GM12878 (cell line): ENCODE measurements at regions not wholly inside any gene's neighbourhood (a gene's known extent, or its start where the extent isn't known, plus 50 kb on each side); places are given as distances from the start of the nearest gene placed in this dataset.

ENCODE experiments used
- ATAC-seq: fragments of 200-7000 bp; cut with Tn5 transposase; 3 replicates; pipeline ENCODE4 v1.9.1; 2020; ENCODE audit warnings: mild to moderate bottlenecking, moderate library complexity
- BruUV-seq: library from RNA; stranded (reverse); fragments of 400-500 nt; replicated peaks from 2 replicates; lab custom pipeline; 2021; lab: Mats Ljungman, UMichigan
- CTCF ChIA-PET: fragments of 300-600 bp; sonication (Branson Sonifier 250); formaldehyde crosslinking; extraction: SDS; loops from one replicate; lab custom pipeline; 2021; ENCODE audit warnings: inconsistent platforms; lab: Yijun Ruan, JAX
- POLR2A ChIA-PET: fragments of 350-600 bp; formaldehyde crosslinking; extraction: SDS; loops from one replicate; lab custom pipeline; 2021; ENCODE audit warnings: inconsistent platforms; lab: Charles Lee
- RAD21 ChIA-PET: fragments of 300-600 bp; sonication (Branson Sonifier 250); formaldehyde crosslinking; loops from one replicate; lab custom pipeline; 2023; ENCODE audit warnings: antibody characterized with exemption; ENCODE audit not compliant: unreplicated experiment; lab: Charles Lee
- SMC1A ChIA-PET: fragments of 300-600 bp; sonication (Branson Sonifier 250); formaldehyde crosslinking; loops from one replicate; lab custom pipeline; 2023; ENCODE audit not compliant: unreplicated experiment, uncharacterized antibody; lab: Charles Lee
- DNase-seq: peaks from one replicate; pipeline ENCODE4 v3.0.0-alpha.2; 2011; ENCODE audit warnings: low read depth, low spot score
- FAIRE-seq: peaks from 3 replicates; lab custom pipeline; 2011; peaks lifted over from hg19 to GRCh38; lab: Jason Lieb, UNC
- H2AFZ ChIP-seq: 2 replicates; pipeline ENCODE4 v1.6.0; 2011; ENCODE audit warnings: low read depth, low read length, control low read depth; ENCODE audit not compliant: control insufficient read depth
- H3K27ac ChIP-seq: 2 replicates; pipeline ENCODE4 v1.5.1; 2011; ENCODE audit warnings: control low read depth; ENCODE audit not compliant: control insufficient read depth, insufficient read depth
- H3K27me3 ChIP-seq, 2 experiments: replicated peaks in 1 of 2; 2 replicates each; pipeline versions ENCODE4 v1.6.0 to v1.6.1; 2011; ENCODE audit warnings: low read length in 1 of 2; ENCODE audit not compliant: control insufficient read depth in 2 of 2, insufficient read depth in 2 of 2
- H3K36me3 ChIP-seq, 2 experiments: 2 replicates each; pipeline ENCODE4 v1.5.1; 2011; ENCODE audit warnings: low read length in 1 of 2; ENCODE audit not compliant: control insufficient read depth in 2 of 2, insufficient read depth in 2 of 2
- H3K4me1 ChIP-seq: 2 replicates; pipeline ENCODE4 v1.6.1; 2011; ENCODE audit warnings: mild to moderate bottlenecking, low read length, moderate library complexity, mixed read lengths; ENCODE audit not compliant: control insufficient read depth, insufficient read depth
- H3K4me2 ChIP-seq: 2 replicates; pipeline ENCODE4 v1.6.0; 2011; ENCODE audit warnings: control low read depth; ENCODE audit not compliant: control insufficient read depth, insufficient read depth
- H3K4me3 ChIP-seq: fragments of 200-600 bp; sonication (generic); 2 replicates; pipeline ENCODE4 v1.5.1; 2016
- H3K79me2 ChIP-seq: 2 replicates; pipeline ENCODE4 v1.6.0; 2011; ENCODE audit warnings: low read length; ENCODE audit not compliant: control insufficient read depth, insufficient read depth
- H3K9ac ChIP-seq: 2 replicates; pipeline ENCODE4 v1.8.0; 2011; ENCODE audit warnings: low read length, control low read depth, mixed read lengths; ENCODE audit not compliant: control insufficient read depth, insufficient read depth
- H3K9me3 ChIP-seq: replicated peaks from 3 replicates; pipeline ENCODE4 v1.5.1; 2011; ENCODE audit warnings: mild to moderate bottlenecking, low read length; ENCODE audit not compliant: control insufficient read depth, insufficient read depth
- H4K20me1 ChIP-seq: 2 replicates; pipeline ENCODE4 v1.6.0; 2011; ENCODE audit not compliant: control insufficient read depth, insufficient read depth
- CBFB ChIP-seq: IDR thresholded peaks from 2 replicates; pipeline ENCODE4 v1.6.1; 2016; ENCODE audit warnings: antibody characterized with exemption, low read depth
- CBX3 ChIP-seq: fragments of 200-600 bp; sonication (generic); IDR thresholded peaks from 2 replicates; pipeline ENCODE4 v1.6.1; 2016; ENCODE audit warnings: low read depth, borderline replicate concordance
- DPF2 ChIP-seq: fragments of 450-650 bp; IDR thresholded peaks from 2 replicates; pipeline ENCODE4 v1.6.1; 2017; ENCODE audit warnings: mild to moderate bottlenecking
- FOS ChIP-seq: IDR thresholded peaks from 3 replicates; pipeline ENCODE4 v1.6.1; 2011; ENCODE audit warnings: borderline replicate concordance; ENCODE audit not compliant: insufficient read length; ENCODE audit errors: extremely low read depth
- FOXM1 ChIP-seq: IDR thresholded peaks from 2 replicates; pipeline ENCODE4 v1.6.1; 2012; ENCODE audit warnings: low read depth, mild to moderate bottlenecking, inconsistent platforms, low read length, moderate library complexity
- GABPA ChIP-seq: IDR thresholded peaks from 2 replicates; pipeline ENCODE4 v1.6.1; 2014; ENCODE audit warnings: antibody characterized with exemption, low read depth, mild to moderate bottlenecking, inconsistent platforms
- HDAC2 ChIP-seq: fragments of 200-600 bp; sonication (generic); IDR thresholded peaks from 2 replicates; pipeline ENCODE4 v1.6.1; 2017
- IKZF2 ChIP-seq, 2 experiments: fragments of 450-650 bp; IDR thresholded peaks; 2 replicates each; pipeline ENCODE4 v1.6.1; 2017; ENCODE audit warnings: mild to moderate bottlenecking in 2 of 2, moderate library complexity in 2 of 2
- JUNB ChIP-seq: IDR thresholded peaks from 2 replicates; pipeline ENCODE4 v1.6.1; 2016; ENCODE audit warnings: antibody characterized with exemption, mild to moderate bottlenecking
- MTA3 ChIP-seq: IDR thresholded peaks from 2 replicates; pipeline ENCODE4 v1.6.1; 2012; ENCODE audit warnings: low read length, inconsistent platforms, borderline replicate concordance
- NFYB ChIP-seq: IDR thresholded peaks from 2 replicates; pipeline ENCODE4 v1.6.1; 2011; ENCODE audit warnings: low read depth, mild to moderate bottlenecking, low read length, improper control_type of control experiment, moderate library complexity; ENCODE audit not compliant: insufficient read depth
- RB1 ChIP-seq: fragments of 450-650 bp; formaldehyde crosslinking; IDR thresholded peaks from 2 replicates; pipeline ENCODE4 v1.6.1; 2017; ENCODE audit warnings: mild to moderate bottlenecking, borderline replicate concordance
- RELA ChIP-seq: fragments of 450-650 bp; IDR thresholded peaks from 2 replicates; pipeline ENCODE4 v1.8.0; 2014; ENCODE audit warnings: borderline replicate concordance; ENCODE audit not compliant: partially characterized antibody
- RFX5 ChIP-seq: IDR thresholded peaks from 2 replicates; pipeline ENCODE4 v1.6.1; 2011; ENCODE audit warnings: low read depth, low read length, improper control_type of control experiment
- SIN3A ChIP-seq: IDR thresholded peaks from 2 replicates; pipeline ENCODE4 v1.6.1; 2012; ENCODE audit warnings: low read depth, low read length, improper control_type of control experiment
- SMAD1 ChIP-seq: fragments of 450-650 bp; IDR thresholded peaks from 2 replicates; pipeline ENCODE4 v1.6.1; 2018; ENCODE audit warnings: mild to moderate bottlenecking, low read depth; ENCODE audit not compliant: partially characterized antibody
- WGBS: methylation state at CpG from one replicate; pipeline ENCODE4 v1.1.6; 2016; ENCODE audit warnings: low lambda C conversion rate; ENCODE audit not compliant: insufficient replicate concordance, insufficient coverage; ENCODE audit errors: missing lambda C conversion rate; 5-methylcytosine and 5-hydroxymethylcytosine counted together
- in situ Hi-C: fragments of 300-500 bp; cut with MboI; formaldehyde crosslinking; loops from 9 replicates; pipeline ENCODE4 v1.14.3; 2018; ENCODE audit warnings: mixed read lengths
- intact Hi-C: fragments of 100-400 bp; cut with micrococcal nuclease; formaldehyde crosslinking; loops from one replicate; pipeline ENCODE4 v1.14.2; 2022; ENCODE audit not compliant: unreplicated experiment
- TF ChIP-seq, protein P1 (sequence below): IDR thresholded peaks from 2 replicates; pipeline ENCODE4 v1.6.1; 2011; ENCODE audit warnings: mild to moderate bottlenecking, low read depth, low read length, moderate library complexity; ENCODE audit not compliant: insufficient replicate concordance
- TF ChIP-seq, protein P2 (sequence below): fragments of 450-650 bp; IDR thresholded peaks from 2 replicates; pipeline ENCODE4 v1.6.1; 2014; ENCODE audit warnings: mild to moderate bottlenecking

DNA sequence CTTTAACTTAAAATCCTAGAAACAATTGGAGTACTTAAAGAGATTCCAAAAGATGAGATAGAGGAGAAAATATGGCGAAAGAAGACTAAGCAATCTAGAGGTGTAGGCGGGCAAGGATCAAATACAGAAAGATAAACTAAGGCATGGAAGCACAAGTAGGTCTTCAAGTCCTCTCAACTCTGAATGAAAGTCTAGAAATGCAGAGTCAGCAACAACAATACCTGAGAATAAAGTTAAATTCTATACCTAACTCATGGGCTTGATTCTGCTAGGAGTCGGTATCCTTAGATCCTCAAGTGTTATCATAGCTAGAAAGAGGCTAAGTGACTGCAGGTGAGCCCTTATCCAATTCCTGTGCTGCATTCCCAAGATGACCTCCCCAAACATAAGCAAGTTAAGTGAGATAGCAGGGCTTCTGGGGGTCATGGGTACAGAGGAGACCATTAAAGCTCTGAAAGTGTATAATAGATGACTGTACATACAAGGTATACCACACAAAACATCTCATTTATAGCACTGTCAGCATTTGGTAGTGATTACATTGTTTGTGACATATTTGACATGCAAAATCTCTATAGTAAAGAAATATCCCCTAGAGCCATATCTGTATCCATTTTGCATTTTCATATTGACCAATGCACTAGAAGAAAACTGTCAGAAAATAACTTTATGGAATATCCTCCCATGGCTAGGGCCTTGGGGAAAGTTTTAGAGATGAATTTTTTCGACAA, 82.5 kb upstream of the ARID2 start:
- no peak overlapping the region for H3K9ac ChIP-seq
- H2AFZ ChIP-seq, result no peak overlapping the region
- H3K9me3 ChIP-seq, result no peaks in the 10 kb centered on the region
- ATAC-seq (no peak), FAIRE-seq (no peak), DNase-seq (no peak)
- ChIA-PET RAD21 (no interaction called here), SMC1A (interaction anchor here (1.5 kb wide), 1 partner anchor 9 kb away, joined by 3 read pairs; no protein-coding TSS in a partner anchor), CTCF (no interaction called here), POLR2A (no interaction called here)
- H4K20me1 ChIP-seq, result no peaks in the 10 kb centered on the region
- no peak for TF ChIP-seq NFYB
- TF ChIP-seq CBFB, result no peak
- TF ChIP-seq DPF2, result no peak
- no peak for TF ChIP-seq SMAD1
- no peak for TF ChIP-seq RFX5
- TF ChIP-seq RELA, result no peak
- TF ChIP-seq FOS, result no peak
- 70% methylated on average over 4 of the region's 4 CpGs for WGBS
- intact Hi-C loops, result no loop called here
- H3K36me3 ChIP-seq, result no peaks in the 10 kb centered on the region
- H3K4me3 ChIP-seq, result no peak overlapping the region
- no peak overlapping the region for H3K4me2 ChIP-seq
- no TSS peak for BruUV-seq
- no peaks in the 10 kb centered on the region for H3K79me2 ChIP-seq
- no peak overlapping the region for H3K27ac ChIP-seq
- in situ Hi-C loops, result no loop called here
- H3K27me3 ChIP-seq, result no peaks in the 10 kb centered on the region; a peak in 1 of 4 replicates
- no peaks in the 10 kb centered on the region; the same call in 1 of the 2 replicates for H3K4me1 ChIP-seq

DNA sequence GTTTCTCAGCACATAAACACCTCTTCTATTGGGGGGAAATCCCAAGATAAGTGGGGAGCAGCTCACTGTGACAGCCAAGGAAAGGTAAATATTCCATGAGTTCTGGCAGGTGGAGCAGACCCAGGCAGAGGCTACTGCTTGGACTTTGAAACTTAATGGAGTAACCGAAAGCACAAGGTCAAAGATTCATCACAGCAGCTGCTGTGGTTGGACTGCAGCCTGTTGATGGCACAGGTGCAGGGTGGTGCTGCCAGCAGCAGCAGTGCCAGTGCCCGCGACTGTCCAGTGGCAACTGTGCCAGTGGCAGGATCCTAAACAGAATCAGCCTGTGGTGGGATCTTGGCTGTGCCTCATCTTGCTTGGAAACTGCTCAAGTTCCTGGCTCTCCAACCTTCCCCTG, 81.4 kb upstream of the ARID2 start:
- in situ Hi-C loops, result no loop called here
- SMC1A ChIA-PET, result no interaction called here
- CTCF ChIA-PET, result no interaction called here
- TF ChIP-seq CBX3, result no peak
- no peak for TF ChIP-seq GABPA
- no peak for TF ChIP-seq FOXM1
- TF ChIP-seq HDAC2, result no peak
- TF ChIP-seq, protein P1, sequence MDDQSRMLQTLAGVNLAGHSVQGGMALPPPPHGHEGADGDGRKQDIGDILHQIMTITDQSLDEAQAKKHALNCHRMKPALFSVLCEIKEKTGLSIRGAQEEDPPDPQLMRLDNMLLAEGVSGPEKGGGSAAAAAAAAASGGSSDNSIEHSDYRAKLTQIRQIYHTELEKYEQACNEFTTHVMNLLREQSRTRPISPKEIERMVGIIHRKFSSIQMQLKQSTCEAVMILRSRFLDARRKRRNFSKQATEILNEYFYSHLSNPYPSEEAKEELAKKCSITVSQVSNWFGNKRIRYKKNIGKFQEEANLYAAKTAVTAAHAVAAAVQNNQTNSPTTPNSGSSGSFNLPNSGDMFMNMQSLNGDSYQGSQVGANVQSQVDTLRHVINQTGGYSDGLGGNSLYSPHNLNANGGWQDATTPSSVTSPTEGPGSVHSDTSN, result no peak
- no peak for TF ChIP-seq JUNB
- no peak for TF ChIP-seq MTA3
- no peak for TF ChIP-seq RB1
- TF ChIP-seq CBFB, result no peak
- TF ChIP-seq IKZF2 (IDR thresholded peaks at IDR 0.05), result no peak
- TF ChIP-seq, protein P2, sequence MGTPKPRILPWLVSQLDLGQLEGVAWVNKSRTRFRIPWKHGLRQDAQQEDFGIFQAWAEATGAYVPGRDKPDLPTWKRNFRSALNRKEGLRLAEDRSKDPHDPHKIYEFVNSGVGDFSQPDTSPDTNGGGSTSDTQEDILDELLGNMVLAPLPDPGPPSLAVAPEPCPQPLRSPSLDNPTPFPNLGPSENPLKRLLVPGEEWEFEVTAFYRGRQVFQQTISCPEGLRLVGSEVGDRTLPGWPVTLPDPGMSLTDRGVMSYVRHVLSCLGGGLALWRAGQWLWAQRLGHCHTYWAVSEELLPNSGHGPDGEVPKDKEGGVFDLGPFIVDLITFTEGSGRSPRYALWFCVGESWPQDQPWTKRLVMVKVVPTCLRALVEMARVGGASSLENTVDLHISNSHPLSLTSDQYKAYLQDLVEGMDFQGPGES, result no peak
- no peak for TF ChIP-seq SIN3A

More for the DNA sequence above, 81.4 kb upstream of the ARID2 start:
- Histone ChIP-seq H3K4me2 (no peak overlapping the region), H3K27me3 (no peaks in the 10 kb centered on the region; a peak in 1 of 4 replicates), H3K9ac (no peak overlapping the region), H3K4me3 (no peak overlapping the region), H3K27ac (no peak overlapping the region), H3K36me3 (no peaks in the 10 kb centered on the region), H3K79me2 (no peaks in the 10 kb centered on the region), H3K4me1 (no peaks in the 10 kb centered on the region; the same call in 1 of the 2 replicates), H4K20me1 (no peaks in the 10 kb centered on the region), H2AFZ (no peak overlapping the region), H3K9me3 (no peaks in the 10 kb centered on the region)
- RAD21 ChIA-PET, result no interaction called here
- WGBS, result 94% methylated on average over 3 of the region's 3 CpGs
- ATAC-seq, result no peak
- intact Hi-C loops, result no loop called here
- POLR2A ChIA-PET, result no interaction called here
- FAIRE-seq, result no peak
- no TSS peak for BruUV-seq
- no peak for DNase-seq
